Choroid plexus epithelial cell (primary cell): ENCODE measurements at regions not wholly inside any gene's neighbourhood (a gene's known extent, or its start where the extent isn't known, plus 50 kb on each side); places are given as distances from the start of the nearest gene placed in this dataset.

Experiments used
- DNase-seq: peaks from one replicate; pipeline ENCODE4 v3.0.0-alpha.2; 2010; ENCODE audit warnings: low read depth
- H3K4me3 ChIP-seq: 2 replicates; pipeline ENCODE4 v1.5.1; 2011; ENCODE audit warnings: low read depth, mild to moderate bottlenecking, control low read depth, low read length, moderate library complexity
- TF ChIP-seq, protein P1 (sequence below): conservative IDR thresholded peaks from 2 replicates; pipeline ENCODE4 v1.5.1; 2011; ENCODE audit warnings: low read depth, mild to moderate bottlenecking, control low read depth, inconsistent platforms, low read length, moderate library complexity

DNA sequence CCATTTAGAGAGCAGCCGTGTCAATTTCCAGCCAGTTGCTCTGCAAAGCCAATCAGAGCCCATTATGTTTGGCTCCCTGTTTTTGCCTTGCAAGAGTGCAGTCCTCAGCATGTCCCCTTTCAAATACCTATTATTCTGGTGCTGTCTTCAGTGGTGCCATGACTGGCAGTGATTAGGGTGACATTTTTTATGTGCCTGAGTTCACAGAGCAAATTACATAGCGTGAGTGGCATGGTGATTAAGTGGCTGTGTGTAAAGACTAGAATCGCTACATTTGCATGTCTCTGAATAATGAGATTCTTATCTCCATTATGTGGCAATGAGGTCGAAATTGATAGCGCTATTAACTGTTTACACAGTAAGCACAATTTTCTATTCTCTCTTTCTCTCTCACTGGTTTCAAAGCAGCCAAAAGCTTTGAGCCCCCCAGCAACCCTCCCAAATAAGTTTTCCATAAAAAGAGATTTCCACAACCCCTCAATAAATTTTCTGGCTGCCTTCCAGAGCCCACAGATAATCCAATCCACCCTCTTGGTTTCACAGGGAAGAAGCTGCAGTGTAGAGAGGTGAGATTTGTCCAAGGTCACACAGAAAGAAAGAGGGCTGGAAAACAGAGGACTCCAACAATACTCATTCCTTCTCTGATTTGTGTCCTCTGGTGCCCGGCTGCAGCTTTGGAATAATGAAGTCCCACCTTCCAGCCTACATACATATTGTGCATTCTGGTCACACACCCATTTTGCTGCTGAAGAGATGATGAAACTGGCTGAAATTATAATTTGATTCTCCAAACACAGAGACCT lies 58.8 kb upstream of the NUDT4 start:
- DNase-seq: no peak
- TF ChIP-seq, protein P1, sequence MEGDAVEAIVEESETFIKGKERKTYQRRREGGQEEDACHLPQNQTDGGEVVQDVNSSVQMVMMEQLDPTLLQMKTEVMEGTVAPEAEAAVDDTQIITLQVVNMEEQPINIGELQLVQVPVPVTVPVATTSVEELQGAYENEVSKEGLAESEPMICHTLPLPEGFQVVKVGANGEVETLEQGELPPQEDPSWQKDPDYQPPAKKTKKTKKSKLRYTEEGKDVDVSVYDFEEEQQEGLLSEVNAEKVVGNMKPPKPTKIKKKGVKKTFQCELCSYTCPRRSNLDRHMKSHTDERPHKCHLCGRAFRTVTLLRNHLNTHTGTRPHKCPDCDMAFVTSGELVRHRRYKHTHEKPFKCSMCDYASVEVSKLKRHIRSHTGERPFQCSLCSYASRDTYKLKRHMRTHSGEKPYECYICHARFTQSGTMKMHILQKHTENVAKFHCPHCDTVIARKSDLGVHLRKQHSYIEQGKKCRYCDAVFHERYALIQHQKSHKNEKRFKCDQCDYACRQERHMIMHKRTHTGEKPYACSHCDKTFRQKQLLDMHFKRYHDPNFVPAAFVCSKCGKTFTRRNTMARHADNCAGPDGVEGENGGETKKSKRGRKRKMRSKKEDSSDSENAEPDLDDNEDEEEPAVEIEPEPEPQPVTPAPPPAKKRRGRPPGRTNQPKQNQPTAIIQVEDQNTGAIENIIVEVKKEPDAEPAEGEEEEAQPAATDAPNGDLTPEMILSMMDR: no peak
- no peak overlapping the region for H3K4me3 ChIP-seq

DNA sequence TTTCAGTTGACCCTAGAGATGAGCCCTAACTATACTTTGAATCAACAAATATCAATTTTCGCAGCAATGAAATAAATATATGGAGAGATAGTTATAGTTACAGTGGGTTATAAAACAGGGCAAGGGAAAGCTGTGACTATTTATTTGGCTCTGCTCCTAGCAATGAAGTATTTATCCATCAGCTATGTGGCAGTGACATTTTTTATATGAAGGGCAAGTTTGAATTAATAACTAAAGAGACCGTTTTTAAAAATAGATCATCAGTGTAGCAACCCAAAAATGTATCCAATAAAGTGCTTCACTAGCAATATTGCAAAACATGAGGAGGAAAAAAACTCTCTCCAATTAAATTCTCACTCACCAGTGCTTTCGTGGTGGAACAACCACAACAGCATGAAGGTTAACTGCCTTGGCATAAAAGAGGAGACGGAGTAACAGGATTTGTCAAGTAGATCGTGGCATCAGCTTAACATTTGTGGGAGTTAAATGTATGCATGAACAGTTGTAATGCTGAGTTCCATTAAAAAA lies 58.1 kb upstream of the NUDT4 start:
- DNase-seq: no peak
- H3K4me3 ChIP-seq: no peak overlapping the region
- TF ChIP-seq, protein P1: no peak

DNA sequence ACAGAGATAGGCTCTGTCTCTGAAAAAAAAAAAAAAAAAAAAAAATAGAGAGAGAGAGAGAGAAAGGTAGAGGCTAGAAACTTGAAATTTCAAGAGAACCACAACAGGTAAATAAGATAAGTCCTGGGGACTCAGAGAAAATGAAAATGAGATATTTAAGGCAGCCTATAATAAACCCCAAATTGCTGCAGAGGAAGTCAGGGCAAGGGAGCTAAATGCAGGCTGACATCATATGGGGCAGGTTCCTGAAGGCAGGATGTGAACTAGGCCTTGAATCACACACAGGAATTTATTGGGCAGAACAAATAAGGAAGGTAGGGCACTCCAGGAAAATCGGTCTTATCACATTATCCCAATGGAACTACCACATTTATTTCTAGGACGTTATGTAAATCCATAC lies 54.9 kb upstream of the NUDT4 start:
- TF ChIP-seq, protein P1: no peak
- DNase-seq: peak; percentile 23
- H3K4me3 ChIP-seq: no peak overlapping the region

DNA sequence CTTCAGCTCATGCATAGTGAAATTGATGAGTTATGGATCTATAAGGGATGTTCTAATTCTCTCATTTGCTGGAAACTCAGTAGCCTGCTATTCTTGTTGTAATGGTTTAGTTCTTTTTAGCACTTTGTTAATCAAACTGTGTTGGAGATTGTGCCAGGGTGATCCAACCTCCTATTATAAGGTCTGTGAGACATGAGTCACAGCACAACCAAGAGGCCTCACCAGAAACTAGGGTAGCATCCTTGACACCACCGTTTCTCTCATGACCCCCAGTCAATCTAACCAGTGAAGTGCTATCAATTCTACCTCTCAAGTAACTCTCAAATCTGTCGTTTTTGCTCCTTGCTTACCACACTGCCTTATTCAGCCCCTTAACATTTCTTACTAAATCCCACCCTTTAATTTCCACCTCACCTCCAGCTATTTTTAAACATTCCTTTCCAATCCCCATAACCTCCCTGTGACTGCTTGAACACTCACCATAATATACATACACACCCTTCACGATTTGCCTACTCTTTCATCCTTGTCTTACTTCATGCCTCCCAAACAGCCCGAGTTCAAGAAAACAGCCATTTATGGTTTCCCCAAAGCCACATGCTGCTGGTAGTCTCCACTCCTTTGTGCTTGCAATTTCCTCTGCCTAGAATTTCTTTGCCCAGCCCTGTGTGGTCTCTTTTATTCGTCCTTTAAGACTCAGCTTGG lies 53.9 kb upstream of the NUDT4 start:
- no peak overlapping the region for H3K4me3 ChIP-seq
- TF ChIP-seq, protein P1: no peak
- peak; percentile 26 for DNase-seq

DNA sequence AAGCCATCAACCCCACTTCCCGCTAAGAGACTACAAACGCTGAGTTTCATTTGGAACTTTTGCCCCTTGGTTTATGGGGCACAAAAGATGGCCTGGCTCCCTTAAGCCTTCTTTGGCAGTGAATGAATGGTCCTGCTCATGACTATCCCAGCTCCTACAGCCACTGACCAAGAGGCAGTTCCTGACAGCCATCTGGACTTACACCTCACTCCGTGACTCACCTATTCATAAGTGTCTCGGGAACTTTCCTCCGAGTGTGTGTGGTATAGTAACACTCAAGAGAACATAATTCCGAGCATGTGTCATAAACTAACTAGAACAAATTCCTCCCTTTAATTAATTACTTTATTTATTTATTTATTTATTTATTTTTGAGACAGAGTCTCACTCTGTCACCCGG lies 51.9 kb upstream of the NUDT4 start:
- no peak for DNase-seq
- TF ChIP-seq, protein P1: no peak
- no peak overlapping the region for H3K4me3 ChIP-seq
